Spleen (tissue), 7 donors: ENCODE measurements at regions not wholly inside any gene's neighbourhood (a gene's known extent, or its start where the extent isn't known, plus 50 kb on each side); places are given as distances from the start of the nearest gene placed in this dataset.

Source experiments
- POLR2A ChIP-seq, 3 donors: fragments of 450-650 bp; IDR thresholded peaks; one replicate each; pipeline ENCODE4 v1.5.1; 2017; ENCODE audit warnings: antibody characterized with exemption in 3 of 3, mild to moderate bottlenecking in 1 of 3
- POLR2AphosphoS5 ChIP-seq, 3 donors: sonication (generic); formaldehyde crosslinking; IDR thresholded peaks; one replicate each; pipeline ENCODE4 v1.5.1; 2017; ENCODE audit warnings: antibody characterized with exemption in 3 of 3
- TF ChIP-seq, protein P1 (sequence below), 11 experiments: fragments of 200-600 bp in 7 of 11; fragments of 450-650 bp in 4 of 11; sonication (generic) in 4 of 11; IDR thresholded peaks in 8 of 11; conservative IDR thresholded peaks in 3 of 11; 1 replicate in 7 of 11; 2 replicates in 4 of 11; pipeline versions ENCODE4 v1.4.0 to v1.8.0; 2016 to 2021; ENCODE audit warnings: antibody characterized with exemption in 11 of 11, inconsistent platforms in 4 of 11, mild to moderate bottlenecking in 1 of 11
- donor health status: DM: no; HTN: no; CAD: no; lungs with moderate emphysema.
- donor health status: DM: no; HTN: no; CAD: no.
- donor health status: DM: no; HTN: no; CAD: no.

DNA sequence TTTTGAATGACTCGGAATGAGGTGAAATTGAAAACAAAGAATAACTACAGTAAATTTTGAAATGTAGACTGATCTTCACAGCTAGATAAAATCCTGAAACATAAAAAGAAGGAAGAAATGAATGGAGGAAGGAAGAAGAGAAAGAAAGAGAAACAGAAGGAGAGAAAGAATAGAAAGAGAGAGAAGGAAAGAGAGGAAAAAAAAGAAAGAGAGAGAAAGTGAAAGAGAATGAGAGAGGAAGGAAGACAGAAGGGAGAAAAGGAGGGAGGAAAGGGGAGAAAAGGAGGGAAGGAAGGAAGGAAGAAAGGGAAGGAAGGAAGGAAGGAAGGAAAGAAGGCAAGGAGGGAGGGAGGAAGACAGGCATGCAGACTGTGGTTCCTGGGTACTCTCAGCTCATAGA is 982.6 kb downstream of the BCL11A start:
- TF ChIP-seq, protein P1, sequence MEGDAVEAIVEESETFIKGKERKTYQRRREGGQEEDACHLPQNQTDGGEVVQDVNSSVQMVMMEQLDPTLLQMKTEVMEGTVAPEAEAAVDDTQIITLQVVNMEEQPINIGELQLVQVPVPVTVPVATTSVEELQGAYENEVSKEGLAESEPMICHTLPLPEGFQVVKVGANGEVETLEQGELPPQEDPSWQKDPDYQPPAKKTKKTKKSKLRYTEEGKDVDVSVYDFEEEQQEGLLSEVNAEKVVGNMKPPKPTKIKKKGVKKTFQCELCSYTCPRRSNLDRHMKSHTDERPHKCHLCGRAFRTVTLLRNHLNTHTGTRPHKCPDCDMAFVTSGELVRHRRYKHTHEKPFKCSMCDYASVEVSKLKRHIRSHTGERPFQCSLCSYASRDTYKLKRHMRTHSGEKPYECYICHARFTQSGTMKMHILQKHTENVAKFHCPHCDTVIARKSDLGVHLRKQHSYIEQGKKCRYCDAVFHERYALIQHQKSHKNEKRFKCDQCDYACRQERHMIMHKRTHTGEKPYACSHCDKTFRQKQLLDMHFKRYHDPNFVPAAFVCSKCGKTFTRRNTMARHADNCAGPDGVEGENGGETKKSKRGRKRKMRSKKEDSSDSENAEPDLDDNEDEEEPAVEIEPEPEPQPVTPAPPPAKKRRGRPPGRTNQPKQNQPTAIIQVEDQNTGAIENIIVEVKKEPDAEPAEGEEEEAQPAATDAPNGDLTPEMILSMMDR (IDR thresholded peaks at IDR 0.05 in 8 of 11, conservative IDR thresholded peaks at IDR 0.05 in 3 of 11) = no peak
- TF ChIP-seq POLR2AphosphoS5 (IDR thresholded peaks at IDR 0.05) = no peak
- TF ChIP-seq POLR2A (IDR thresholded peaks at IDR 0.05) = no peak
